Activated naive CD8-positive, alpha-beta T cell treated with anti-CD3 and anti-CD28 coated beads for 36 hours (primary cell): ENCODE measurements at regions not wholly inside any gene's neighbourhood (a gene's known extent, or its start where the extent isn't known, plus 50 kb on each side); places are given as distances from the start of the nearest gene placed in this dataset.

Experiments
- DNase-seq: peaks from one replicate; pipeline ENCODE4 v3.0.0; 2021
- H3K27ac Mint-ChIP-seq: one replicate; pipeline ENCODE4 v1.8.0; 2022; ENCODE audit warnings: mild to moderate bottlenecking, moderate library complexity, mixed read lengths
- H3K27me3 Mint-ChIP-seq: one replicate; pipeline ENCODE4 v1.8.0; 2022; ENCODE audit warnings: mild to moderate bottlenecking, mixed read lengths
- H3K36me3 Mint-ChIP-seq: one replicate; pipeline ENCODE4 v1.8.0; 2021; ENCODE audit warnings: mild to moderate bottlenecking, mixed read lengths
- H3K4me1 Mint-ChIP-seq: one replicate; pipeline ENCODE4 v1.8.0; 2021; ENCODE audit warnings: mixed read lengths
- H3K4me3 Mint-ChIP-seq: one replicate; pipeline ENCODE4 v1.8.0; 2022; ENCODE audit warnings: mild to moderate bottlenecking, moderate library complexity, mixed read lengths
- H3K9me3 Mint-ChIP-seq: one replicate; pipeline ENCODE4 v1.8.0; 2022; ENCODE audit warnings: mixed read lengths

GRCh38 chr4:125827696-125828052 is 512.9 kb downstream of the FAT4 start:
- Mint-ChIP-seq H3K27me3 (no peaks in the 10 kb centered on the region), H3K4me3 (no peak overlapping the region), H3K9me3 (peaks cover 5% of the 10 kb centered on the region), H3K27ac (no peak overlapping the region), H3K4me1 (no peaks in the 10 kb centered on the region), H3K36me3 (no peaks in the 10 kb centered on the region)
- DNase-seq = no peak

- Mint-ChIP-seq H3K4me1 (no peaks in the 10 kb centered on the region), H3K27ac (no peak overlapping the region), H3K36me3 (no peaks in the 10 kb centered on the region), H3K9me3 (peaks cover 6% of the 10 kb centered on the region), H3K27me3 (no peaks in the 10 kb centered on the region), H3K4me3 (no peak overlapping the region)
- DNase-seq = no peak
Observed at GRCh38 chr4:125828346-125828745, 513.6 kb downstream of the FAT4 start.

GRCh38 chr4:125832161-125832560 is 517.4 kb downstream of the FAT4 start:
- Mint-ChIP-seq H3K4me1 (no peaks in the 10 kb centered on the region), H3K27me3 (no peaks in the 10 kb centered on the region), H3K27ac (no peak overlapping the region), H3K36me3 (no peaks in the 10 kb centered on the region), H3K9me3 (peaks cover 5% of the 10 kb centered on the region), H3K4me3 (no peak overlapping the region)
- no peak for DNase-seq

- peaks cover 5% of the 10 kb centered on the region for H3K9me3 Mint-ChIP-seq
- H3K4me3 Mint-ChIP-seq = no peak overlapping the region
- no peak for DNase-seq
- no peaks in the 10 kb centered on the region for H3K36me3 Mint-ChIP-seq
- H3K27me3 Mint-ChIP-seq = no peaks in the 10 kb centered on the region
- H3K27ac Mint-ChIP-seq = no peak overlapping the region
- no peaks in the 10 kb centered on the region for H3K4me1 Mint-ChIP-seq
Observed at GRCh38 chr4:125836597-125837195, 521.9 kb downstream of the FAT4 start.

- Mint-ChIP-seq H3K36me3 (no peaks in the 10 kb centered on the region), H3K4me1 (no peaks in the 10 kb centered on the region), H3K27ac (no peak overlapping the region), H3K27me3 (no peaks in the 10 kb centered on the region), H3K4me3 (no peak overlapping the region), H3K9me3 (peaks cover 2% of the 10 kb centered on the region)
- no peak for DNase-seq
Observed at GRCh38 chr4:125837493-125838201, 522.9 kb downstream of the FAT4 start.

- Mint-ChIP-seq H3K36me3 (no peaks in the 10 kb centered on the region), H3K27me3 (no peaks in the 10 kb centered on the region), H3K9me3 (peaks cover under 1% of the 10 kb centered on the region), H3K4me1 (no peaks in the 10 kb centered on the region), H3K4me3 (no peak overlapping the region), H3K27ac (no peak overlapping the region)
- no peak for DNase-seq
Observed at GRCh38 chr4:125838202-125838601, 523.4 kb downstream of the FAT4 start.

- Mint-ChIP-seq H3K9me3 (no peaks in the 10 kb centered on the region), H3K36me3 (no peaks in the 10 kb centered on the region), H3K27ac (no peak overlapping the region), H3K27me3 (no peaks in the 10 kb centered on the region), H3K4me1 (no peaks in the 10 kb centered on the region), H3K4me3 (no peak overlapping the region)
- no peak for DNase-seq
Observed at GRCh38 chr4:125838924-125839323, 524.2 kb downstream of the FAT4 start.

GRCh38 chr4:125843947-125844346 is 529.2 kb downstream of the FAT4 start:
- H3K27ac Mint-ChIP-seq = no peak overlapping the region
- no peaks in the 10 kb centered on the region for H3K36me3 Mint-ChIP-seq
- H3K4me1 Mint-ChIP-seq = no peaks in the 10 kb centered on the region
- H3K27me3 Mint-ChIP-seq = no peaks in the 10 kb centered on the region
- no peaks in the 10 kb centered on the region for H3K9me3 Mint-ChIP-seq
- no peak for DNase-seq
- no peak overlapping the region for H3K4me3 Mint-ChIP-seq

GRCh38 chr4:125847518-125847917 is 532.8 kb downstream of the FAT4 start:
- H3K36me3 Mint-ChIP-seq = no peaks in the 10 kb centered on the region
- DNase-seq = no peak
- no peak overlapping the region for H3K27ac Mint-ChIP-seq
- H3K9me3 Mint-ChIP-seq = no peaks in the 10 kb centered on the region
- H3K4me3 Mint-ChIP-seq = no peak overlapping the region
- H3K4me1 Mint-ChIP-seq = no peaks in the 10 kb centered on the region
- no peaks in the 10 kb centered on the region for H3K27me3 Mint-ChIP-seq

- Mint-ChIP-seq H3K27ac (no peak overlapping the region), H3K4me1 (no peaks in the 10 kb centered on the region)
- DNase-seq = no peak
Observed at GRCh38 chr4:125849869-125850268, 535.1 kb downstream of the FAT4 start.

GRCh38 chr4:125891597-125892258 is 577.0 kb downstream of the FAT4 start:
- Mint-ChIP-seq H3K27ac (no peak overlapping the region), H3K27me3 (no peaks in the 10 kb centered on the region), H3K9me3 (peaks cover 4% of the 10 kb centered on the region), H3K4me3 (no peak overlapping the region), H3K36me3 (no peaks in the 10 kb centered on the region), H3K4me1 (no peaks in the 10 kb centered on the region)
- DNase-seq = no peak

More at GRCh38 chr4:125849869-125850268, 535.1 kb downstream of the FAT4 start:
- no peaks in the 10 kb centered on the region for H3K36me3 Mint-ChIP-seq
- no peaks in the 10 kb centered on the region for H3K27me3 Mint-ChIP-seq
- peaks cover 1% of the 10 kb centered on the region for H3K9me3 Mint-ChIP-seq
- no peak overlapping the region for H3K4me3 Mint-ChIP-seq

GRCh38 chr4:125904802-125905201 is 590.0 kb downstream of the FAT4 start:
- H3K27me3 Mint-ChIP-seq = no peaks in the 10 kb centered on the region

GRCh38 chr4:125911058-125911457 is 596.3 kb downstream of the FAT4 start:
- H3K27me3 Mint-ChIP-seq = no peaks in the 10 kb centered on the region
- peaks cover 2% of the 10 kb centered on the region for H3K9me3 Mint-ChIP-seq
- no peak overlapping the region for H3K27ac Mint-ChIP-seq
- no peak for DNase-seq
- H3K4me1 Mint-ChIP-seq = no peaks in the 10 kb centered on the region
- no peak overlapping the region for H3K4me3 Mint-ChIP-seq
- no peaks in the 10 kb centered on the region for H3K36me3 Mint-ChIP-seq

More at GRCh38 chr4:125904802-125905201, 590.0 kb downstream of the FAT4 start:
- no peaks in the 10 kb centered on the region for H3K4me1 Mint-ChIP-seq
- H3K9me3 Mint-ChIP-seq = peaks cover 2% of the 10 kb centered on the region
- H3K4me3 Mint-ChIP-seq = no peak overlapping the region
- H3K27ac Mint-ChIP-seq = no peak overlapping the region
- H3K36me3 Mint-ChIP-seq = no peaks in the 10 kb centered on the region
- no peak for DNase-seq

- Mint-ChIP-seq H3K36me3 (no peaks in the 10 kb centered on the region), H3K27me3 (no peaks in the 10 kb centered on the region), H3K27ac (no peak overlapping the region), H3K4me3 (no peak overlapping the region), H3K4me1 (no peaks in the 10 kb centered on the region), H3K9me3 (peaks cover 4% of the 10 kb centered on the region)
- no peak for DNase-seq
Observed at GRCh38 chr4:125911481-125911880, 596.7 kb downstream of the FAT4 start.

GRCh38 chr4:125917559-125917958 is 602.8 kb downstream of the FAT4 start:
- H3K9me3 Mint-ChIP-seq = peaks cover 3% of the 10 kb centered on the region
- no peak for DNase-seq
- H3K27ac Mint-ChIP-seq = no peak overlapping the region
- no peaks in the 10 kb centered on the region for H3K36me3 Mint-ChIP-seq
- no peaks in the 10 kb centered on the region for H3K27me3 Mint-ChIP-seq
- no peaks in the 10 kb centered on the region for H3K4me1 Mint-ChIP-seq
- H3K4me3 Mint-ChIP-seq = no peak overlapping the region

- Mint-ChIP-seq H3K36me3 (no peaks in the 10 kb centered on the region), H3K27ac (no peak overlapping the region), H3K9me3 (peaks cover 18% of the 10 kb centered on the region), H3K4me3 (no peak overlapping the region), H3K27me3 (no peaks in the 10 kb centered on the region), H3K4me1 (no peaks in the 10 kb centered on the region)
- DNase-seq = no peak
Observed at GRCh38 chr4:125928652-125929051, 613.9 kb downstream of the FAT4 start.
